ENCODE measurements at regions not wholly inside any gene's neighbourhood (a gene's known extent, or its start where the extent isn't known, plus 50 kb on each side); places are given as distances from the start of the nearest gene placed in this dataset.

DNA sequence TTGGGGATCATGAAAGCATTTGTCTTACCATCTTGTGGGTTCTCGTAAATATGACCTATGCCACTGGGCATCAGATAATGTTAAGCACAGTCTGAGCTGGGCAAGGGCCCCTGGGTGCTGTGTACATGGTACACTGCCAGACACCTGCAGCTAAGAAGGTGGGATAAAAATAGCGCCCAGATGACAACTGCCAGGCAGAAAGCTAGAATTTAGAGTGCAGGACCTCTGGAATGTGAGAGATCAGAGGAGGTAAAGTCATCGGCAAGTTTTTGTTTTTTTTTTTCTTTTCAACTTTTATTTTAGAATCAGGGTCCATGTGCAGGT is 53.8 kb upstream of the CYRIA start:
- Histone ChIP-seq H3K36me3 (ENCODE audit: control insufficient read depth, insufficient read depth, low read length) (no peaks in the 10 kb centered on the region), H3K4me3 (ENCODE audit: low read depth, low read length) (no peak overlapping the region), H3K27me3 (ENCODE audit: control insufficient read depth, insufficient read depth, low read length) (no peaks in the 10 kb centered on the region)
- TF ChIP-seq, protein P1, sequence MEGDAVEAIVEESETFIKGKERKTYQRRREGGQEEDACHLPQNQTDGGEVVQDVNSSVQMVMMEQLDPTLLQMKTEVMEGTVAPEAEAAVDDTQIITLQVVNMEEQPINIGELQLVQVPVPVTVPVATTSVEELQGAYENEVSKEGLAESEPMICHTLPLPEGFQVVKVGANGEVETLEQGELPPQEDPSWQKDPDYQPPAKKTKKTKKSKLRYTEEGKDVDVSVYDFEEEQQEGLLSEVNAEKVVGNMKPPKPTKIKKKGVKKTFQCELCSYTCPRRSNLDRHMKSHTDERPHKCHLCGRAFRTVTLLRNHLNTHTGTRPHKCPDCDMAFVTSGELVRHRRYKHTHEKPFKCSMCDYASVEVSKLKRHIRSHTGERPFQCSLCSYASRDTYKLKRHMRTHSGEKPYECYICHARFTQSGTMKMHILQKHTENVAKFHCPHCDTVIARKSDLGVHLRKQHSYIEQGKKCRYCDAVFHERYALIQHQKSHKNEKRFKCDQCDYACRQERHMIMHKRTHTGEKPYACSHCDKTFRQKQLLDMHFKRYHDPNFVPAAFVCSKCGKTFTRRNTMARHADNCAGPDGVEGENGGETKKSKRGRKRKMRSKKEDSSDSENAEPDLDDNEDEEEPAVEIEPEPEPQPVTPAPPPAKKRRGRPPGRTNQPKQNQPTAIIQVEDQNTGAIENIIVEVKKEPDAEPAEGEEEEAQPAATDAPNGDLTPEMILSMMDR (IDR thresholded peaks at IDR 0.05; ENCODE audit: insufficient read depth, low read length, severe bottlenecking) = no peak
- FAIRE-seq = no peak
- no peak for DNase-seq (ENCODE audit: low read depth)

DNA sequence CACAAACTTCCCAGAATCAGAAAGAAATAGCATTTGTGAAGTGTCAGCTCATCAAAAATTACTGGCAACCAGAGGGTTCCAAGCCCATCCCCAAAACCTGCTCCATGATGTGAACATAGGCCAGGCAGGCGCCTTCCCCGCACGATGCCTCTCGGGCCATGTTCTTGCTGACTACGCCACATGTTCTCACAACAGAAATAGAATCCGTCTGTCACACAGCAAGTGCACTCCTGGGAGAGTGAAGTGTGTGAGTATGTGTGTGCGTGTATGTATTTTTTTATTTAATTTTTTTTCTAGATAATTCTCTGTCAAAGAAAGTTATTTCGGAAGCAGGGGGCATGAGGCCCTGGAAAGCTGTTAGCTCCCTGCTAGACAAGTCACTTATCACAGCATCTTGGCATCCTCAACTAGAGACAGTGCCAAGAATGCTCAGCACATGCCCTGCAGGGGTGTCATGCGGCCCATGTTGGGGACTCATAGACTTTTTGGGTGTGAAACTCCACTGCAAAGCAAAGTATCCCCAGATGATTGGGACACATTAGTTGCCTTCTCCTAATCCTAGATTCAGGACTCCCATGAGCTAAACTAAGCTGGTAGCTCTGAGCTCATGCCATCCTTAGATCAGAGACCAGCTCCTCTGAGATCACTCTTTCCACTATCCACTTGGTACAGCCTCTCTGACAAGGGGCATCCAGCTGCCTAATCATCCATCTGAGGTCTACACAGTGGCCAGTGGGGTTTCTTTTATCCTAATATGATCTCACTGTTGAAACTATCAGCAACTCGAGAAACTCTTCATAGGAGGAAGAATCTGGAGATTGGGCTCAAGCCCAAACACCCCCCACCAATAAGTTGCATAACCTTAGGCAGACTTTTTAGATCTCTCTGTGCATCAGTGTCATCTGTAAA is 53.2 kb upstream of the CYRIA start:
- Histone ChIP-seq H3K4me3 (ENCODE audit: low read depth, low read length) (no peak overlapping the region), H3K36me3 (ENCODE audit: control insufficient read depth, insufficient read depth, low read length) (no peaks in the 10 kb centered on the region), H3K27me3 (ENCODE audit: control insufficient read depth, insufficient read depth, low read length) (no peaks in the 10 kb centered on the region)
- DNase-seq (ENCODE audit: low read depth) = no peak
- TF ChIP-seq, protein P1 (IDR thresholded peaks at IDR 0.05; ENCODE audit: insufficient read depth, low read length, severe bottlenecking) = no peak
- FAIRE-seq = no peak

DNA sequence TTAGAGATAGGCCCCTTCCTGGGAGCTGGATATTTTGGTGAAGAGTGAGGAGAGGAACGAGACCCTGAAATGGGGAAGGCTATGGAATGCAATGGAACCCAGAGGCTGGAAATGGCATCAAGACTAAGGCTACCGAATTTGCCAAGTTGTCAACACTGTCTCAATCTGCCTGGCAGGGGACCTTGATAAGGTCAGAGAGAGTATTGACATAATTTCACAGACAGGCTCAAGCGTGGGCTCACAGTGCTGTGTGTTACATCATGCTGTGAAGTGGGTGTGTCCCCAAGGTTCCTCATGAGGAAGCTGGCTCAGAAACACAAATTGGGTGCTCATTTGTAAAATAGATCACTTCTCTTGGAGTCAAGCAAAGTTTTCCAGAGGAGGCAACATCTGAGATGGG is 51.8 kb upstream of the CYRIA start:
- FAIRE-seq (peak; percentile 13), DNase-seq (ENCODE audit: low read depth) (no peak)
- H3K4me3 ChIP-seq (ENCODE audit: low read depth, low read length) = no peak overlapping the region
- H3K27me3 ChIP-seq (ENCODE audit: control insufficient read depth, insufficient read depth, low read length) = no peaks in the 10 kb centered on the region
- TF ChIP-seq, protein P1 (IDR thresholded peaks at IDR 0.05; ENCODE audit: insufficient read depth, low read length, severe bottlenecking) = no peak
- H3K36me3 ChIP-seq (ENCODE audit: control insufficient read depth, insufficient read depth, low read length) = no peaks in the 10 kb centered on the region

DNA sequence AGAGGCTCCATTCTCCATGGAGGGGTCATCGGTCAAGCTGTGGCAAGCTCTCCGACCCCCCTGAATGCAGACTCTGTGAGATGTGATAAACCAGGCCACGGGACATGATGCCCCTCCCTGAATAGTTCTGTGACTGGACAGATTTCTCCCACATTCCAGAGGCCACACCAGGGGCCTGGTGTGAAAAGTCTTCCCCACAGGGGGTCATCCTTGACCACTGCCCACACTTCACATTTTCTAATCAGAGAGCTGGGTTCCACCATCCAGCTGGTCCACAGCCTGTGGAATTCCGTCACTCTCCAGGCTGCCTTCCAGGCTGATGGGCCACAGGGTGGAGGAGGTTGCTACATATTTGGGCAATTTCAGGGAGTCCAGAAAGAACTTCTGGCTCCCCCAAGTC is 51.3 kb upstream of the CYRIA start:
- Histone ChIP-seq H3K36me3 (ENCODE audit: control insufficient read depth, insufficient read depth, low read length) (no peaks in the 10 kb centered on the region), H3K4me3 (ENCODE audit: low read depth, low read length) (no peak overlapping the region), H3K27me3 (ENCODE audit: control insufficient read depth, insufficient read depth, low read length) (no peaks in the 10 kb centered on the region)
- DNase-seq (ENCODE audit: low read depth) (no peak), FAIRE-seq (no peak)
- TF ChIP-seq, protein P1 (IDR thresholded peaks at IDR 0.05; ENCODE audit: insufficient read depth, low read length, severe bottlenecking) = no peak

DNA sequence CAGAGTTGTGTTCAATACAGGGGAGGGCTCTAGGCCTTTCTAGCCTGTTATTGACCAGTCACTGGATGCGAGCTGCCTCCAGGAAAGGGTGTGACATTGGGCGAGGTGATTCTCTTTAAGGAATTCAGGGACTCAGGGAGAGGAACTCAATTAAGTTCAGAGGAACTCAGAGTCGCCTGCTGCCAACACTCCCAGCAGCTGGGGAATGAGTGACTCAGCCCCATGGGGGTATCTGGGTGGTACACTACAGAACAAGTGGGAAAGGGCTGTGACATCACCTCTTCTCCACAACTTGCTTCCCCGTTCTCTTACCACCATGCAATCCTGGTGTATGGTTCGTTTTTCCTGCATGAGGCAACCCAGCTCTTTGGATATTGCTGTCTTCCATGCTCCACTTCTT is 50.4 kb upstream of the CYRIA start:
- Histone ChIP-seq H3K27me3 (ENCODE audit: control insufficient read depth, insufficient read depth, low read length) (no peaks in the 10 kb centered on the region), H3K4me3 (ENCODE audit: low read depth, low read length) (no peak overlapping the region), H3K36me3 (ENCODE audit: control insufficient read depth, insufficient read depth, low read length) (no peaks in the 10 kb centered on the region)
- DNase-seq (ENCODE audit: low read depth) (no peak), FAIRE-seq (no peak)
- TF ChIP-seq, protein P1 (IDR thresholded peaks at IDR 0.05; ENCODE audit: insufficient read depth, low read length, severe bottlenecking) = no peak

Measured in bronchial epithelial cell (primary cell).